ENCODE measurements at regions not wholly inside any gene's neighbourhood (a gene's known extent, or its start where the extent isn't known, plus 50 kb on each side); places are given as distances from the start of the nearest gene placed in this dataset.
"Not testable (repeated sequence)": the region's sequence is repeated elsewhere in the genome, so short reads cannot be mapped to it uniquely, and the experiment has no call there.

DNA sequence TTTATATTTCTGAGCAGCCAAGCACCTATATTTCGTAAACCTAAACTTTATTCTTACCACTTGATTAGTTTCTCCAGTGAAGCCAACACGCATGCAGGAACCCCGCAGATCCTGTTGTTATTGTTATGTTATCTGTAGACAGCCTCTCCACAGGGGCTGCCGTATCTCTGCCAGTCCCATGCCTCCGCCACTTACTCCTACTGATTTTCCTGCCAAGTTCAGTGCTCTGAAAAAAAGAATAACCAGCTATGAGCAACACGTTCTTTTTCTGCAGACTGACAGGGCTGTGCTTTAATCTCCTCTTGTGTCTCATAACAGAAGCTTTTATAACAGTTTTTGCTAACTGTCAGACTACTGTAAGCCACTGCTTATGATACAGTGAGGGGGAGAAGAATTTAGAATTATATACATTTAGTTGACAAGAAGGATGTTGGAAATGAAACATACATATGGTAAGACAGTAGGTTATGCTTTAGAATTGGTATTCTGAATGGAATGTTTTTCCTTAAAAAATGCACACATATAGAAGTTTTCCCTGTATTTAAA is 347.4 kb downstream of the SI start:
- TF ChIP-seq, protein P1, sequence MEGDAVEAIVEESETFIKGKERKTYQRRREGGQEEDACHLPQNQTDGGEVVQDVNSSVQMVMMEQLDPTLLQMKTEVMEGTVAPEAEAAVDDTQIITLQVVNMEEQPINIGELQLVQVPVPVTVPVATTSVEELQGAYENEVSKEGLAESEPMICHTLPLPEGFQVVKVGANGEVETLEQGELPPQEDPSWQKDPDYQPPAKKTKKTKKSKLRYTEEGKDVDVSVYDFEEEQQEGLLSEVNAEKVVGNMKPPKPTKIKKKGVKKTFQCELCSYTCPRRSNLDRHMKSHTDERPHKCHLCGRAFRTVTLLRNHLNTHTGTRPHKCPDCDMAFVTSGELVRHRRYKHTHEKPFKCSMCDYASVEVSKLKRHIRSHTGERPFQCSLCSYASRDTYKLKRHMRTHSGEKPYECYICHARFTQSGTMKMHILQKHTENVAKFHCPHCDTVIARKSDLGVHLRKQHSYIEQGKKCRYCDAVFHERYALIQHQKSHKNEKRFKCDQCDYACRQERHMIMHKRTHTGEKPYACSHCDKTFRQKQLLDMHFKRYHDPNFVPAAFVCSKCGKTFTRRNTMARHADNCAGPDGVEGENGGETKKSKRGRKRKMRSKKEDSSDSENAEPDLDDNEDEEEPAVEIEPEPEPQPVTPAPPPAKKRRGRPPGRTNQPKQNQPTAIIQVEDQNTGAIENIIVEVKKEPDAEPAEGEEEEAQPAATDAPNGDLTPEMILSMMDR (IDR thresholded peaks at IDR 0.05; ENCODE audit: low read depth, low read length): no peak
- no peak for DNase-seq (ENCODE audit: extremely low read depth, low read depth)

DNA sequence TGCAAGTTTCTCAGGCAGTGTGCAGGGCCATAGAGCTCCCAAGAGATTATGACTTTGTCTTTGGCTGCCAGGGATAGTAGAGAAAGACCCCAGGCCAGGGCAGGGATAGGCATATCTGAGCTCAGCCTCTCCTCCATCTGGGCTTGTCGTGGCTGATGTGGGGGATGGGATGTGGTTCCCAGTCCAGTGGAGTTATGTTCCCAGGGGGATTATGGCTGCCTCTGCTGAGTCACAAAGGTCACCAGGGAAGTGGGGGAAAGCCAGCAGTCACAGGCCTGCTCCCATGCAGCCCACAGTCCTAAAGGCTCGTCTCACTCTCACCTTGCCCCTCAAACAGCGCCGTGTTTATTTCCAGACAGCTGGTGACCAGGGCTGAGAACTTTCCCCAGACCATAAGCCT is 354.9 kb downstream of the SI start:
- TF ChIP-seq, protein P1 (IDR thresholded peaks at IDR 0.05; ENCODE audit: low read depth, low read length): no peak

DNA sequence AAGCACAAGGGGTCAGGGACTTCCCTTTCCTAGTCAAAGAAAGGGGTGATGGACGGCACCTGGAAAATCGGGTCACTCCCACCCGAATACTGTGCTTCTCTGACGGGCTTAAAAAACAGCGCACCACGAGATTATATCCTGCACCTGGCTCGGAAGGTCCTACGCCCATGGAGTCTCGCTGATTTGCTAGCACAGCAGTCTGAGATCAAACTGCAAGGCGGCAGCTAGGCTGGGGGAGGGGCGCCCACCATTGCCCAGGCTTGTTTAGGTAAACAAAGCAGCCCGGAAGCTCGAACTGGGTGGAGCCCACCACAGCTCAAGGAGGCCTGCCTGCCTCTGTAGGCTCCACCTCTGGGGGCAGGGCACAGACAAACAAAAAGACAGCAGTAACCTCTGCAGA is 375.5 kb downstream of the SI start:
- DNase-seq (ENCODE audit: extremely low read depth, low read depth): not testable (repeated sequence)

More for the DNA sequence above, 354.9 kb downstream of the SI start:
- no peak for DNase-seq (ENCODE audit: extremely low read depth, low read depth)

DNA sequence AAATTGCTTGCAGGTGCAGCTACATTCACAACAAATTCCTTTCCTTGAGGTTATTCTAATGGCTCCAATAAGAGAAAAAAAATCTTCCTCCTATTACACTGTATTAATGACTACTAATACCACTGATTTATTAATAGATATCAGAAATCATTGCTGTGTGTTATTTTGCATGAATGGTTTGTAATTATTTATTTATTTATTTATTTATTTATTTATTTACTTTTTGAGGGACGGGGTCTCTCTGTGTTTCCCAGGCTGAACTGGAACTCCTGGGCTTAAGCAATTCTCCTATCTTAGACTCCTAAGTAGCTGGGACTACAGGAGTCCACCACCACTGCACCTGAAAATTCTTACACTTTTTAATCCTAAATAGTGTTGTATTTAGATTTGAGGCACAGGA is 390.4 kb downstream of the SI start:
- TF ChIP-seq, protein P1 (IDR thresholded peaks at IDR 0.05; ENCODE audit: low read depth, low read length): no peak
- DNase-seq (ENCODE audit: extremely low read depth, low read depth): no peak

DNA sequence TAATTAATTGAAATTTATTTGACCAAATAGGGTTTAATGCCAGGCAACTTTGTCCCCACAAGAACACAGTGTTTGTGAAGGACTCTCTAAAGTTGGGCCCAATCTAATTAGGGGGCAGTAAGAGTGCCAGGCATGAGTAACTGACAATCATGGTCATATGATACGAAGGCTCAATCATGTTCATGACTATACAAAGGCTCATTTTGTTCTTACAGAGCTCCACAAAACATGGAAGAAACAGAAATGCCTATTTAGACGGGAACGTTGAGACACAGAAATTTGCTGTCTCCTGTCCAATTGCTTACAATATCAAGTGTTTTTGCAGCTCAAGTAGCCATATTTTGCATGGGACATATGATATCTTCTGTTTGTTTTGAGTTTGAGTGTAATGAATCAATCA is 391.1 kb downstream of the SI start:
- DNase-seq (ENCODE audit: extremely low read depth, low read depth): no peak
- TF ChIP-seq, protein P1 (IDR thresholded peaks at IDR 0.05; ENCODE audit: low read depth, low read length): no peak

DNA sequence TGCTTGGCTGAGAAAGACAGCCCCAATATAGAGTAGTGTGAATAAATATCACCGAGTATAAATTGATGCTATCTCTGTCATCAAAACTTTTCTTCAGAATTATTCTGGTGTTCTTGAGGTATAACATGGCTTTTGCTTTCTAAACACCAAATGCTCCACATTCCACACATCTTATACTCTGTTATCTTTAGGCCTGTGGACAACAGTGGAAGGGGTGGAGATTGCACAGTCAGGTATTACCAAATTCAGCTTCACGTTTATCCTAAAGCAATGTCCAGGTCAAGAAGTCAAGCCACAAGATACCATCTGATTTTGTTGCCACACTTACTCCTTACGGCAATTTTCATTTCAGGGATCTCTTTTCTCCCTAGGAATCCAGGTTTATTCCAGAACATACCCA is 394.8 kb downstream of the SI start:
- TF ChIP-seq, protein P1 (IDR thresholded peaks at IDR 0.05; ENCODE audit: low read depth, low read length): no peak
- DNase-seq (ENCODE audit: extremely low read depth, low read depth): no peak

DNA sequence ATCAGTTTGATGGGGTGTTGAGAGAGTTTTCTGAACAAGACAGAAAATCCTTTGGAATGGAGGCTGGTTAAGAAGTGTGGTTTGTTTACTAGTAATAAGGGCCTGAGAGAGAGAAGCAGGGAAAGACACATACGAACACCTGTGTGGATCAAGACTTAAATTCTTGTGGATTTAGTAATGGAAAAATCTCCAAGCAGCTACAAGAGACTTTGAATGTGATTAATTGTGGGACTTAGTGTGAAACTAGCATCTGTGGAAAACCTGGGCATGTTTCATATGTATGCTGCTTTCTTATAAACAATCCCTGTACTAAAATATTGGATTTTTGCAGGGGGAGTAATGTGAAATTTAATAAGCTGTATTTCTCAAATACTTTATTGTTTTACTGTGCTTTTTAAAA is 399.1 kb downstream of the SI start:
- TF ChIP-seq, protein P1 (IDR thresholded peaks at IDR 0.05; ENCODE audit: low read depth, low read length): no peak
- DNase-seq (ENCODE audit: extremely low read depth, low read depth): no peak

DNA sequence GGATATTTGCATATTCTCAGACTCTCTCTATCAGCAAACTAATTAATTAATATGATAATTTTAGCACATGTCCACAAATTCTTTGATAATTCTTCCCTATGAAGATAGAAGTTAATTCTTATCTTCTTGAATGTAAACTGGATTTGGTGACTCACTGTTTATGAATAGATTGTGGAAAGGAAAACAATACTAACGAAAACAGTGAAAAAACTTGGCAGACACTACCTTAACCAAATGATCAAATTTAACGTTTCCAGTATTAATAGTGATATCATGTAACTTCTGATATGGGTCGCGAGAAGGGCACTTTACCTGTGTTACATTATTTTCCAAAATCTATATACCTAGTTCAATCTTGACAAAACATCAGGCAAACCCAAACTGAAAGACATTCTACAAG is 401.0 kb downstream of the SI start:
- DNase-seq (ENCODE audit: extremely low read depth, low read depth): no peak
- TF ChIP-seq, protein P1 (IDR thresholded peaks at IDR 0.05; ENCODE audit: low read depth, low read length): no peak

Measured in AG09319 (cell line).